ENCODE measurements at regions not wholly inside any gene's neighbourhood (a gene's known extent, or its start where the extent isn't known, plus 50 kb on each side); places are given as distances from the start of the nearest gene placed in this dataset.

DNA sequence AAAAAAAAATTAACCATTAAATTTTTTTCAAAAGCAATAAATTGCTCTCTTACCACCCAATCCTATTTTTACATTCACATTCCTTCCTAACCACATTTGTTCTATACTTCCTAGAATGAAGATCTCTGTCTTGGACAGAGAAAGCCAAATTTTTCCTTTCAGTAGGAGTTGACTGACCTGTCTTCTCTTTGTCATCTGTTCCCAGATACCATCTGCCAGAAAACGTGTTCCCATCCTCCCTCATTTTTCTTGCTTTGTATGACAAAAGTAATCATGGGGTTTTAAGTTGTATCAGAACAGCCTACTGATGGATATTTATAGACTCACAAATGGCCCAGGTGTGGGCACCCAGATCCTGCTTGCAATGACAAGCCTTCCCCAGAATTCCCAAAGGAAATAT is 182.1 kb downstream of the CYP26B1 start:
- intact Hi-C loops (cut with micrococcal nuclease) = no loop called here
- H3K4me3 ChIP-seq = no peak overlapping the region
- H3K4me1 ChIP-seq (replicated peaks in 1 of 2; ENCODE audit: control insufficient read depth in 2 of 2, insufficient read depth in 2 of 2, low read length in 2 of 2) = no peaks in the 10 kb centered on the region; a peak in 1 of 5 replicates
- H2AFZ ChIP-seq (ENCODE audit: low read depth, low read length) = no peak overlapping the region
- H3K27ac ChIP-seq (ENCODE audit: extremely low read depth, low read depth, low read length) = no peak overlapping the region
- H3K9me1 ChIP-seq (ENCODE audit: control insufficient read depth, insufficient read depth, low read length) = no peaks in the 10 kb centered on the region
- no peak overlapping the region for H3K4me2 ChIP-seq (ENCODE audit: insufficient read depth, low read length)
- in situ Hi-C loops (cut with MboI) = no loop called here
- no peaks in the 10 kb centered on the region for H3K36me3 ChIP-seq (ENCODE audit: control insufficient read depth, insufficient read depth, low read length)
- CTCF ChIA-PET (ENCODE audit: low intra/inter-chr PET ratio) = no interaction called here
- ATAC-seq = no peak
- no TSS peak for BruUV-seq (replicated peaks)
- H3K9ac ChIP-seq (ENCODE audit: insufficient read depth in 1 of 2, low read depth in 2 of 2, low read length in 2 of 2) = no peak overlapping the region
- WGBS (ENCODE audit: insufficient coverage, low coverage, missing lambda C conversion rate) = 0% methylated on average over 1 of the region's 1 CpG
- FAIRE-seq = no peak
- DNase-seq (ENCODE audit: extremely low read depth in 1 of 4, low spot score in 3 of 4) = no peak
- H3K79me2 ChIP-seq (ENCODE audit: control insufficient read depth, insufficient read depth, low read length) = no peaks in the 10 kb centered on the region
- POLR2A ChIA-PET = no interaction called here
- no peaks in the 10 kb centered on the region for H3K9me3 ChIP-seq (replicated peaks; ENCODE audit: control insufficient read depth, insufficient read depth, low read depth, low read length)
- no peaks in the 10 kb centered on the region; a peak in 1 of 5 replicates for H3K27me3 ChIP-seq (ENCODE audit: control insufficient read depth in 2 of 2, insufficient read depth in 2 of 2, low read length in 2 of 2)
- H4K20me1 ChIP-seq (replicated peaks; ENCODE audit: control insufficient read depth, insufficient read depth, low read length) = no peaks in the 10 kb centered on the region
- no peak for TF ChIP-seq BDP1 (IDR thresholded peaks at IDR 0.05; ENCODE audit: insufficient read depth, insufficient read length)
- no peak for TF ChIP-seq NFYB (IDR thresholded peaks at IDR 0.05; ENCODE audit: extremely low read depth, insufficient read length)
- TF ChIP-seq ZBTB1 (CRISPR knock-in tag; IDR thresholded peaks at IDR 0.05; ENCODE audit: borderline replicate concordance, low read depth) = no peak
- TF ChIP-seq ZNF282 (CRISPR knock-in tag; IDR thresholded peaks at IDR 0.05) = no peak
- no peak for TF ChIP-seq FOXM1 (IDR thresholded peaks at IDR 0.05; ENCODE audit: low read depth)
- no peak for TF ChIP-seq FOXM1 (CRISPR knock-in tag; IDR thresholded peaks at IDR 0.05; ENCODE audit: low read depth)
- TF ChIP-seq MXI1 (IDR thresholded peaks at IDR 0.05; ENCODE audit: low read depth, low read length) = no peak
- TF ChIP-seq ZNF592 (IDR thresholded peaks at IDR 0.05) = no peak
- no peak for TF ChIP-seq HINFP (tag; conservative IDR thresholded peaks at IDR 0.05; ENCODE audit: low read depth)
- TF ChIP-seq ZNF407 (IDR thresholded peaks at IDR 0.05; ENCODE audit: low read depth) = no peak

Data from K562 (cell line).